ENCODE measurements at regions not wholly inside any gene's neighbourhood (a gene's known extent, or its start where the extent isn't known, plus 50 kb on each side); places are given as distances from the start of the nearest gene placed in this dataset.

GRCh38 chr13:34767778-34768177, 174.3 kb upstream of the NBEA start:
- TF ChIP-seq, protein P1, sequence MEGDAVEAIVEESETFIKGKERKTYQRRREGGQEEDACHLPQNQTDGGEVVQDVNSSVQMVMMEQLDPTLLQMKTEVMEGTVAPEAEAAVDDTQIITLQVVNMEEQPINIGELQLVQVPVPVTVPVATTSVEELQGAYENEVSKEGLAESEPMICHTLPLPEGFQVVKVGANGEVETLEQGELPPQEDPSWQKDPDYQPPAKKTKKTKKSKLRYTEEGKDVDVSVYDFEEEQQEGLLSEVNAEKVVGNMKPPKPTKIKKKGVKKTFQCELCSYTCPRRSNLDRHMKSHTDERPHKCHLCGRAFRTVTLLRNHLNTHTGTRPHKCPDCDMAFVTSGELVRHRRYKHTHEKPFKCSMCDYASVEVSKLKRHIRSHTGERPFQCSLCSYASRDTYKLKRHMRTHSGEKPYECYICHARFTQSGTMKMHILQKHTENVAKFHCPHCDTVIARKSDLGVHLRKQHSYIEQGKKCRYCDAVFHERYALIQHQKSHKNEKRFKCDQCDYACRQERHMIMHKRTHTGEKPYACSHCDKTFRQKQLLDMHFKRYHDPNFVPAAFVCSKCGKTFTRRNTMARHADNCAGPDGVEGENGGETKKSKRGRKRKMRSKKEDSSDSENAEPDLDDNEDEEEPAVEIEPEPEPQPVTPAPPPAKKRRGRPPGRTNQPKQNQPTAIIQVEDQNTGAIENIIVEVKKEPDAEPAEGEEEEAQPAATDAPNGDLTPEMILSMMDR (IDR thresholded peaks at IDR 0.05; ENCODE audit: insufficient read depth in 1 of 2, low read depth in 1 of 2, low read length in 1 of 2, severe bottlenecking in 1 of 2, unreplicated experiment in 1 of 2) = no peak
- H3K27ac Mint-ChIP-seq (ENCODE audit: unreplicated experiment) = no peak overlapping the region
- H3K4me1 Mint-ChIP-seq (ENCODE audit: low read depth, unreplicated experiment) = peaks cover 7% of the 10 kb centered on the region
- intact Hi-C loops (cut with micrococcal nuclease; ENCODE audit: unreplicated experiment) = no loop called here
- H3K4me3 Mint-ChIP-seq (ENCODE audit: unreplicated experiment) = no peak overlapping the region
- POLR2A ChIA-PET = no interaction called here
- H3K36me3 Mint-ChIP-seq (ENCODE audit: insufficient read depth, unreplicated experiment) = no peaks in the 10 kb centered on the region
- no peak for DNase-seq
- Histone ChIP-seq H3K27me3 (replicated peaks; ENCODE audit: control insufficient read depth, insufficient read depth, low read length) (no peaks in the 10 kb centered on the region), H3K4me3 (ENCODE audit: low read depth, low read length) (no peak overlapping the region), H3K9me3 (peaks cover 3% of the 10 kb centered on the region; the same call in 1 of the 2 replicates), H3K4me1 (peaks cover 6% of the 10 kb centered on the region; the same call in 1 of the 2 replicates), H3K36me3 (ENCODE audit: control insufficient read depth, insufficient read depth, low read length) (no peaks in the 10 kb centered on the region)
- no TSS peak for BruUV-seq (replicated peaks)
- peaks cover 14% of the 10 kb centered on the region for H3K9me3 Mint-ChIP-seq (ENCODE audit: unreplicated experiment)
- CTCF ChIA-PET = no interaction called here
- no peaks in the 10 kb centered on the region for H3K27me3 Mint-ChIP-seq (ENCODE audit: insufficient read depth, unreplicated experiment)

- Mint-ChIP-seq H3K36me3 (ENCODE audit: insufficient read depth, unreplicated experiment) (no peaks in the 10 kb centered on the region), H3K4me1 (ENCODE audit: low read depth, unreplicated experiment) (peaks cover 7% of the 10 kb centered on the region), H3K4me3 (ENCODE audit: unreplicated experiment) (no peak overlapping the region), H3K27ac (ENCODE audit: unreplicated experiment) (no peak overlapping the region), H3K9me3 (ENCODE audit: unreplicated experiment) (peaks cover 14% of the 10 kb centered on the region), H3K27me3 (ENCODE audit: insufficient read depth, unreplicated experiment) (no peaks in the 10 kb centered on the region)
- intact Hi-C loops (cut with micrococcal nuclease; ENCODE audit: unreplicated experiment) = no loop called here
- Histone ChIP-seq H3K9me3 (no peaks in the 10 kb centered on the region), H3K27me3 (replicated peaks; ENCODE audit: control insufficient read depth, insufficient read depth, low read length) (no peaks in the 10 kb centered on the region), H3K36me3 (ENCODE audit: control insufficient read depth, insufficient read depth, low read length) (no peaks in the 10 kb centered on the region), H3K4me1 (peaks cover 6% of the 10 kb centered on the region), H3K4me3 (ENCODE audit: low read depth, low read length) (no peak overlapping the region)
- TF ChIP-seq, protein P1 (IDR thresholded peaks at IDR 0.05; ENCODE audit: insufficient read depth in 1 of 2, low read depth in 1 of 2, low read length in 1 of 2, severe bottlenecking in 1 of 2, unreplicated experiment in 1 of 2) = no peak
- POLR2A ChIA-PET = no interaction called here
- CTCF ChIA-PET = no interaction called here
- no TSS peak for BruUV-seq (replicated peaks)
- DNase-seq = peak in 1 of 2 experiments; percentile 3
Observed at GRCh38 chr13:34772206-34772605, 169.9 kb upstream of the NBEA start.

- intact Hi-C loops (cut with micrococcal nuclease; ENCODE audit: unreplicated experiment) = no loop called here
- POLR2A ChIA-PET = no interaction called here
- CTCF ChIA-PET = no interaction called here
Observed at GRCh38 chr13:34772881-34773280, 169.2 kb upstream of the NBEA start.

More at GRCh38 chr13:34772881-34773280, 169.2 kb upstream of the NBEA start:
- no TSS peak for BruUV-seq (replicated peaks)
- Histone ChIP-seq H3K9me3 (no peaks in the 10 kb centered on the region), H3K4me3 (ENCODE audit: low read depth, low read length) (no peak overlapping the region), H3K4me1 (peaks cover 6% of the 10 kb centered on the region), H3K27me3 (replicated peaks; ENCODE audit: control insufficient read depth, insufficient read depth, low read length) (no peaks in the 10 kb centered on the region), H3K36me3 (ENCODE audit: control insufficient read depth, insufficient read depth, low read length) (no peaks in the 10 kb centered on the region)
- Mint-ChIP-seq H3K9me3 (ENCODE audit: unreplicated experiment) (peaks cover 15% of the 10 kb centered on the region), H3K27me3 (ENCODE audit: insufficient read depth, unreplicated experiment) (no peaks in the 10 kb centered on the region), H3K4me1 (ENCODE audit: low read depth, unreplicated experiment) (peaks cover 7% of the 10 kb centered on the region), H3K36me3 (ENCODE audit: insufficient read depth, unreplicated experiment) (no peaks in the 10 kb centered on the region), H3K27ac (ENCODE audit: unreplicated experiment) (no peak overlapping the region), H3K4me3 (ENCODE audit: unreplicated experiment) (no peak overlapping the region)
- TF ChIP-seq, protein P1 (IDR thresholded peaks at IDR 0.05; ENCODE audit: insufficient read depth in 1 of 2, low read depth in 1 of 2, low read length in 1 of 2, severe bottlenecking in 1 of 2, unreplicated experiment in 1 of 2) = no peak
- DNase-seq = no peak

All from Caco-2 (cell line).